SK-N-SH (cell line): ENCODE measurements at regions not wholly inside any gene's neighbourhood (a gene's known extent, or its start where the extent isn't known, plus 50 kb on each side); places are given as distances from the start of the nearest gene placed in this dataset.

ENCODE experiments used
- CTCF ChIA-PET: fragments of 300-600, 350-600 bp; formaldehyde crosslinking; extraction: SDS; loops from one replicate; lab custom pipeline; 2021; lab: Yijun Ruan, JAX
- POLR2A ChIA-PET: fragments of 350-600 bp; sonication (Branson Sonifier 250); formaldehyde crosslinking; extraction: SDS; loops from one replicate; lab custom pipeline; 2020; ENCODE audit warnings: antibody characterized with exemption, inconsistent platforms; lab: Yijun Ruan, JAX
- DNase-seq: peaks from one replicate; pipeline ENCODE4 v3.0.0; 2012
- H2AFZ ChIP-seq: fragments of 200-600 bp; sonication (generic); 2 replicates; pipeline ENCODE4 v1.8.1; 2016; ENCODE audit warnings: antibody characterized with exemption, mild to moderate bottlenecking, low read depth
- H3F3A ChIP-seq: fragments of 200-600 bp; sonication (generic); replicated peaks from 2 replicates; pipeline ENCODE3; 2016; ENCODE audit warnings: antibody characterized with exemption, mild to moderate bottlenecking; ENCODE audit not compliant: insufficient read depth
- H3K27ac ChIP-seq, 2 experiments: fragments of 200-500 bp in 1 of 2; fragments of 200-600 bp in 1 of 2; sonication (Bioruptor generic) in 1 of 2; sonication (generic), shearing (Covaris generic) in 1 of 2; 2 replicates each; pipeline versions ENCODE4 v1.5.1 to v1.6.1; 2014 to 2016; ENCODE audit warnings: low read depth in 2 of 2, inconsistent platforms in 1 of 2, low read length in 1 of 2, mild to moderate bottlenecking in 1 of 2, mixed read lengths in 1 of 2
- H3K27me3 ChIP-seq: fragments of 200-600 bp; sonication (generic), shearing (Covaris generic); 2 replicates; pipeline ENCODE4 v1.6.1; 2016; ENCODE audit warnings: mixed run types; ENCODE audit not compliant: insufficient read depth
- H3K36me3 ChIP-seq, 2 experiments: fragments of 200-500 bp in 1 of 2; fragments of 200-600 bp in 1 of 2; sonication (Bioruptor generic) in 1 of 2; sonication (generic) in 1 of 2; replicated peaks in 1 of 2; 2 replicates each; pipeline versions ENCODE3 to v1.5.1; 2014 to 2016; ENCODE audit warnings: low read length in 1 of 2, mild to moderate bottlenecking in 1 of 2; ENCODE audit not compliant: insufficient read depth in 2 of 2, control insufficient read depth in 1 of 2
- H3K4me1 ChIP-seq, 2 experiments: fragments of 200-500 bp in 1 of 2; fragments of 200-600 bp in 1 of 2; sonication (Bioruptor generic) in 1 of 2; sonication (generic), shearing (Covaris generic) in 1 of 2; 2 replicates each; pipeline versions ENCODE4 v1.5.1 to v1.6.1; 2014 to 2016; ENCODE audit warnings: low read depth in 1 of 2, low read length in 1 of 2, mixed run types in 1 of 2; ENCODE audit not compliant: insufficient read depth in 2 of 2, control insufficient read depth in 1 of 2
- H3K4me2 ChIP-seq: fragments of 200-600 bp; sonication (generic), shearing (Covaris generic); 2 replicates; pipeline ENCODE4 v1.6.1; 2017; ENCODE audit warnings: mixed run types
- H3K4me3 ChIP-seq, 2 experiments: fragments of 200-500 bp in 1 of 2; fragments of 200-600 bp in 1 of 2; sonication (Bioruptor generic) in 1 of 2; sonication (generic), shearing (Covaris generic) in 1 of 2; 2 replicates each; pipeline versions ENCODE4 v1.5.1 to v1.8.1; 2014 to 2016; ENCODE audit warnings: low read depth in 2 of 2, inconsistent platforms in 1 of 2, low read length in 1 of 2, mild to moderate bottlenecking in 1 of 2, mixed read lengths in 1 of 2, moderate library complexity in 1 of 2
- H3K79me2 ChIP-seq: fragments of 200-600 bp; sonication (generic); 2 replicates; pipeline ENCODE4 v1.8.1; 2017; ENCODE audit warnings: mild to moderate bottlenecking; ENCODE audit not compliant: insufficient read depth
- H3K9ac ChIP-seq: fragments of 200-600 bp; sonication (generic); 2 replicates; pipeline ENCODE4 v1.6.1; 2017; ENCODE audit warnings: mixed run types
- H3K9me2 ChIP-seq: fragments of 200-600 bp; sonication (generic); 2 replicates; pipeline ENCODE4 v1.6.1; 2017; ENCODE audit warnings: mixed run types
- H3K9me3 ChIP-seq: fragments of 200-600 bp; sonication (generic); 2 replicates; pipeline ENCODE4 v1.6.1; 2017; ENCODE audit warnings: mixed run types, mild to moderate bottlenecking, moderate library complexity
- H4K20me1 ChIP-seq: fragments of 200-600 bp; sonication (generic); 2 replicates; pipeline ENCODE4 v1.6.1; 2017; ENCODE audit warnings: mild to moderate bottlenecking, mixed run types; ENCODE audit not compliant: insufficient read depth
- CHD2 ChIP-seq: fragments of 150-350 bp; IDR thresholded peaks from 2 replicates; pipeline ENCODE4 v1.6.1; 2018; ENCODE audit warnings: low read length; ENCODE audit not compliant: partially characterized antibody
- CTCF ChIP-seq: fragments of 200-600 bp; sonication (generic); IDR thresholded peaks from 2 replicates; pipeline ENCODE4 v1.6.1; 2017; ENCODE audit warnings: antibody characterized with exemption, mild to moderate bottlenecking, moderate library complexity
- ELF1 ChIP-seq: IDR thresholded peaks from 2 replicates; pipeline ENCODE4 v1.4.0; 2012
- FOXJ3 ChIP-seq: sonication (generic); formaldehyde crosslinking; IDR thresholded peaks from 2 replicates; pipeline ENCODE4 v1.5.1; 2020; ENCODE audit warnings: mild to moderate bottlenecking, missing genetic modification reagents
- GATA2 ChIP-seq: sonication (generic); formaldehyde crosslinking; IDR thresholded peaks from 2 replicates; pipeline ENCODE4 v1.5.0; 2020; ENCODE audit warnings: mild to moderate bottlenecking, missing genetic modification reagents
- IRF3 ChIP-seq: fragments of 150-350 bp; IDR thresholded peaks from 2 replicates; pipeline ENCODE4 v1.6.1; 2016; ENCODE audit warnings: mild to moderate bottlenecking, low read depth, low read length
- JUND ChIP-seq: IDR thresholded peaks from 2 replicates; pipeline ENCODE4 v1.4.0; 2012
- MAX ChIP-seq: IDR thresholded peaks from 2 replicates; pipeline ENCODE4 v1.4.0; 2012; ENCODE audit warnings: low read depth
- MEF2A ChIP-seq: IDR thresholded peaks from 2 replicates; pipeline ENCODE4 v1.4.0; 2012; ENCODE audit warnings: low read depth, borderline replicate concordance
- MXI1 ChIP-seq: IDR thresholded peaks from 2 replicates; pipeline ENCODE4 v1.6.1; 2012; ENCODE audit warnings: mild to moderate bottlenecking, low read depth, low read length, improper control_type of control experiment
- PBX3 ChIP-seq: IDR thresholded peaks from 2 replicates; pipeline ENCODE4; 2012
- POLR2AphosphoS5 ChIP-seq: IDR thresholded peaks from 2 replicates; pipeline ENCODE4 v1.6.1; 2012; ENCODE audit warnings: low read depth, low read length
- RAD21 ChIP-seq: IDR thresholded peaks from 2 replicates; pipeline ENCODE4 v1.6.1; 2012; ENCODE audit warnings: mild to moderate bottlenecking, low read length
- RCOR1 ChIP-seq: fragments of 150-350 bp; IDR thresholded peaks from 2 replicates; pipeline ENCODE4 v1.6.1; 2017; ENCODE audit warnings: antibody characterized with exemption, low read length
- RXRA ChIP-seq: IDR thresholded peaks from 2 replicates; pipeline ENCODE4 v1.4.0; 2012; ENCODE audit warnings: low read depth, mild to moderate bottlenecking, borderline replicate concordance
- SIN3A ChIP-seq: IDR thresholded peaks from 2 replicates; pipeline ENCODE4 v1.6.1; 2012; ENCODE audit warnings: low read depth, mild to moderate bottlenecking, low read length, moderate library complexity, borderline replicate concordance
- TCF12 ChIP-seq: IDR thresholded peaks from 2 replicates; pipeline ENCODE4 v1.4.0; 2012
- ZBTB33 ChIP-seq: IDR thresholded peaks from 2 replicates; pipeline ENCODE4 v1.4.0; 2012; ENCODE audit warnings: low read depth, borderline replicate concordance
- WGBS: methylation state at CpG from one replicate; pipeline ENCODE4 v1.1.6; 2017; ENCODE audit warnings: low lambda C conversion rate; 5-methylcytosine and 5-hydroxymethylcytosine counted together

- Histone ChIP-seq H3F3A (no peaks in the 10 kb centered on the region), H3K4me3 (no peak overlapping the region), H2AFZ (no peak overlapping the region), H4K20me1 (no peaks in the 10 kb centered on the region), H3K27me3 (no peaks in the 10 kb centered on the region), H3K4me1 (no peaks in the 10 kb centered on the region), H3K9ac (no peak overlapping the region), H3K9me3 (no peaks in the 10 kb centered on the region), H3K79me2 (no peaks in the 10 kb centered on the region), H3K4me2 (no peak overlapping the region), H3K9me2 (no peaks in the 10 kb centered on the region), H3K27ac (no peak overlapping the region), H3K36me3 (no peaks in the 10 kb centered on the region)
- CTCF ChIA-PET = no interaction called here
- DNase-seq = no peak
- TF ChIP-seq JUND (no peak), CTCF (no peak), PBX3 (no peak), SIN3A (no peak), TCF12 (no peak), RCOR1 (no peak), CHD2 (no peak), MXI1 (no peak), ELF1 (no peak), RAD21 (no peak), ZBTB33 (no peak), FOXJ3 (CRISPR knock-in tag) (no peak), RXRA (no peak)
- POLR2A ChIA-PET = no interaction called here
- 23% methylated on average over 5 of the region's 5 CpGs for WGBS
These were observed 1504.6 kb upstream of the ADGRL3 start for GRCh38 chr4:59695355-59696053.

- Histone ChIP-seq H3F3A (no peaks in the 10 kb centered on the region), H3K27ac (no peak overlapping the region), H2AFZ (no peak overlapping the region), H3K36me3 (no peaks in the 10 kb centered on the region), H3K4me3 (no peak overlapping the region), H3K4me1 (no peaks in the 10 kb centered on the region), H4K20me1 (no peaks in the 10 kb centered on the region), H3K27me3 (no peaks in the 10 kb centered on the region), H3K9me3 (no peaks in the 10 kb centered on the region), H3K9ac (no peak overlapping the region), H3K79me2 (no peaks in the 10 kb centered on the region), H3K4me2 (no peak overlapping the region), H3K9me2 (0 out of 2 replicates have a peak, but pooled peaks cover under 1% of the 10 kb centered on the region)
- WGBS = 32% methylated on average over 2 of the region's 2 CpGs
- CTCF ChIA-PET = no interaction called here
- POLR2A ChIA-PET = no interaction called here
- DNase-seq = no peak
- TF ChIP-seq POLR2AphosphoS5 (no peak), CHD2 (no peak), JUND (no peak), GATA2 (no peak), MAX (no peak), IRF3 (no peak), MXI1 (no peak), MEF2A (no peak)
These were observed 1502.1 kb upstream of the ADGRL3 start for GRCh38 chr4:59698041-59698440.
